HG03139 (cell line): ENCODE measurements at regions not wholly inside any gene's neighbourhood (a gene's known extent, or its start where the extent isn't known, plus 50 kb on each side); places are given as distances from the start of the nearest gene placed in this dataset.
A peak's percentile ranks its signal among the peaks of the same experiment; 100 is the strongest.

ENCODE experiments used
- ATAC-seq: cut with Tn5 transposase; IDR thresholded peaks from one replicate; pipeline ENCODE4 v1.9.1; 2021; ENCODE audit not compliant: unreplicated experiment

- ATAC-seq, result peak; percentile 89
Measured at GRCh38 chr10:4663162-4663992, 162.6 kb upstream of the AKR1E2 start.

- no peak for ATAC-seq
Measured at GRCh38 chr10:4662576-4663161, 163.3 kb upstream of the AKR1E2 start.

- ATAC-seq, result no peak
Measured at GRCh38 chr10:4661511-4662255, 164.3 kb upstream of the AKR1E2 start.

GRCh38 chr10:4658777-4659176 is 167.2 kb upstream of the AKR1E2 start:
- ATAC-seq, result no peak

- ATAC-seq, result no peak
Measured at GRCh38 chr10:4656576-4657194, 169.3 kb upstream of the AKR1E2 start.

- ATAC-seq, result no peak
Measured at GRCh38 chr10:4655879-4656278, 170.1 kb upstream of the AKR1E2 start.

- no peak for ATAC-seq
Measured at GRCh38 chr10:4655406-4655805, 170.6 kb upstream of the AKR1E2 start.

- no peak for ATAC-seq
Measured at GRCh38 chr10:4654496-4654895, 171.5 kb upstream of the AKR1E2 start.

GRCh38 chr10:4653160-4653559 is 172.8 kb upstream of the AKR1E2 start:
- ATAC-seq, result no peak

GRCh38 chr10:4652111-4653010 is 173.6 kb upstream of the AKR1E2 start:
- peak; percentile 70 for ATAC-seq

GRCh38 chr10:4651404-4652037 is 174.5 kb upstream of the AKR1E2 start:
- no peak for ATAC-seq

GRCh38 chr10:4650582-4650981 is 175.4 kb upstream of the AKR1E2 start:
- no peak for ATAC-seq

- no peak for ATAC-seq
Measured at GRCh38 chr10:4649886-4650508, 176.0 kb upstream of the AKR1E2 start.

GRCh38 chr10:4649471-4649870 is 176.5 kb upstream of the AKR1E2 start:
- ATAC-seq, result no peak

- ATAC-seq, result no peak
Measured at GRCh38 chr10:4648999-4649398, 177.0 kb upstream of the AKR1E2 start.

GRCh38 chr10:4647109-4647785 is 178.8 kb upstream of the AKR1E2 start:
- ATAC-seq, result no peak

- ATAC-seq, result no peak
Measured at GRCh38 chr10:4646547-4646946, 179.5 kb upstream of the AKR1E2 start.

GRCh38 chr10:4645836-4646235 is 180.2 kb upstream of the AKR1E2 start:
- ATAC-seq, result no peak

- no peak for ATAC-seq
Measured at GRCh38 chr10:4643471-4643870, 182.5 kb upstream of the AKR1E2 start.
